Glutamatergic neuron (in vitro differentiated cells): ENCODE measurements at regions not wholly inside any gene's neighbourhood (a gene's known extent, or its start where the extent isn't known, plus 50 kb on each side); places are given as distances from the start of the nearest gene placed in this dataset.

Experiments
- DNase-seq: peaks from one replicate; pipeline ENCODE4 v3.0.0; 2022
- H3K27ac Mint-ChIP-seq: one replicate; pipeline ENCODE4 v1.8.0; 2020; ENCODE audit warnings: mild to moderate bottlenecking, mixed read lengths, inconsistent platforms; ENCODE audit not compliant: unreplicated experiment
- H3K27me3 Mint-ChIP-seq: one replicate; pipeline ENCODE4 v1.8.0; 2020; ENCODE audit warnings: mild to moderate bottlenecking, moderate library complexity, mixed read lengths, inconsistent platforms; ENCODE audit not compliant: unreplicated experiment
- H3K36me3 Mint-ChIP-seq: one replicate; pipeline ENCODE4 v1.8.0; 2020; ENCODE audit warnings: mild to moderate bottlenecking, mixed read lengths, inconsistent platforms; ENCODE audit not compliant: unreplicated experiment
- H3K4me1 Mint-ChIP-seq: one replicate; pipeline ENCODE4 v1.8.0; 2020; ENCODE audit warnings: mild to moderate bottlenecking, low read depth, mixed read lengths, inconsistent platforms; ENCODE audit not compliant: unreplicated experiment
- H3K4me3 Mint-ChIP-seq: one replicate; pipeline ENCODE4 v1.8.0; 2020; ENCODE audit warnings: mild to moderate bottlenecking, mixed read lengths, inconsistent platforms; ENCODE audit not compliant: unreplicated experiment
- H3K9me3 Mint-ChIP-seq: one replicate; pipeline ENCODE4 v1.8.0; 2020; ENCODE audit warnings: mild to moderate bottlenecking, moderate library complexity, mixed read lengths, inconsistent platforms; ENCODE audit not compliant: unreplicated experiment
- TF ChIP-seq, protein P1 (sequence below): fragments of 200-600 bp; sonication (generic); IDR thresholded peaks from one replicate; pipeline ENCODE4 v1.5.0; 2021; ENCODE audit not compliant: partially characterized antibody, unreplicated experiment

DNA sequence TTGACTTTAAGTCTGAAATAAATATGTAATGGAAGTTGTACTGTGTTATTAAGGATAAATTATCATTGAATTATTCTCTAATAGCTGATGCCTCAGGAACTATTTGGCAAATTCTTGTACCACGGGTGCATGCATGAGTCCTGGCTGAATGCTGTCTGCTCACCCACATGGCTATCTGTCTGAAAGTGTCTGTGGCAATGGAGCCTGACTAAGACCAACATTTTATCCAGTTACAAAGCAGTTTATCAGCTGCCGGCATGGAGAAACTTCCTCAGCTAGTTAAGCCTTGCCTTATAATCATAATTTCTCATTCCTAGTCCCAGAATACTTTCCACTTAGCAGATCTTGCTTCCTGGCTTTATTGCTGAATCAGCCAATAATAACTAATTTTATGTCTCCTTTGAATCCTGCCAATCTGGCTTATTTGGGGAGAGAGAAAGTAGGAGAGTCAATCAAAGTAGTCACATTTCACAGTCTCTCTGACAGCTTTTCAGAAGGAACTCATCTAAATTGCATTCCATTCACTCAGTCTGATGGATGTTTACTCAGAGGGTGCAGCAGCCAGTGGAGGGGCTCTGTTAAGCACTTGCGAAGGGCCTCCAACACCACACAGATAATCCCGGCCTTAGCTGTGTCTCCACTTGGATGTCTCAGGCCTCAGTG, 280.6 kb upstream of the CLEC14A start:
- H3K36me3 Mint-ChIP-seq = no peaks in the 10 kb centered on the region
- no peak overlapping the region for H3K4me3 Mint-ChIP-seq
- H3K9me3 Mint-ChIP-seq = no peaks in the 10 kb centered on the region
- H3K27me3 Mint-ChIP-seq = no peaks in the 10 kb centered on the region
- TF ChIP-seq, protein P1, sequence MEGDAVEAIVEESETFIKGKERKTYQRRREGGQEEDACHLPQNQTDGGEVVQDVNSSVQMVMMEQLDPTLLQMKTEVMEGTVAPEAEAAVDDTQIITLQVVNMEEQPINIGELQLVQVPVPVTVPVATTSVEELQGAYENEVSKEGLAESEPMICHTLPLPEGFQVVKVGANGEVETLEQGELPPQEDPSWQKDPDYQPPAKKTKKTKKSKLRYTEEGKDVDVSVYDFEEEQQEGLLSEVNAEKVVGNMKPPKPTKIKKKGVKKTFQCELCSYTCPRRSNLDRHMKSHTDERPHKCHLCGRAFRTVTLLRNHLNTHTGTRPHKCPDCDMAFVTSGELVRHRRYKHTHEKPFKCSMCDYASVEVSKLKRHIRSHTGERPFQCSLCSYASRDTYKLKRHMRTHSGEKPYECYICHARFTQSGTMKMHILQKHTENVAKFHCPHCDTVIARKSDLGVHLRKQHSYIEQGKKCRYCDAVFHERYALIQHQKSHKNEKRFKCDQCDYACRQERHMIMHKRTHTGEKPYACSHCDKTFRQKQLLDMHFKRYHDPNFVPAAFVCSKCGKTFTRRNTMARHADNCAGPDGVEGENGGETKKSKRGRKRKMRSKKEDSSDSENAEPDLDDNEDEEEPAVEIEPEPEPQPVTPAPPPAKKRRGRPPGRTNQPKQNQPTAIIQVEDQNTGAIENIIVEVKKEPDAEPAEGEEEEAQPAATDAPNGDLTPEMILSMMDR = no peak
- no peaks in the 10 kb centered on the region for H3K4me1 Mint-ChIP-seq
- no peak overlapping the region for H3K27ac Mint-ChIP-seq
- no peak for DNase-seq

DNA sequence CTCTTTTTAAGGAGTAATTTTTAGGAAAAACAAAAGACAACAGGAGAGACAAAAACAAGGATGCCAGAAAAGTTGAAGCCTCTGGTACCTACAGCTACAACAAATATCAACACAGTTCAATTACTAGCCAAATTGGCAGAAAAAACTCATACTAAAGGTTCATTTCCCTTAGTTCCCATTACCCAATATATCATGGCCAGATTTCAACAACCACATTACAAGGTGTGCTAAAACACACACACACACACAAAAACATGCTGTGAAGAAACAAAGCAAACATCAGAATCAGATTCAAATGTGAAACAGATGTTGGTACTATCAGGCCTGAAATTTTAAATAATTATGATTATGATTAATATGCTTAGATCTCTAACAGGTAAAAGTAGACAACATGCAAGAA, 272.7 kb upstream of the CLEC14A start:
- Mint-ChIP-seq H3K9me3 (no peaks in the 10 kb centered on the region), H3K4me3 (no peak overlapping the region), H3K36me3 (no peaks in the 10 kb centered on the region), H3K27ac (no peak overlapping the region), H3K4me1 (peaks cover 3% of the 10 kb centered on the region), H3K27me3 (no peaks in the 10 kb centered on the region)
- DNase-seq = no peak
- TF ChIP-seq, protein P1 = no peak

DNA sequence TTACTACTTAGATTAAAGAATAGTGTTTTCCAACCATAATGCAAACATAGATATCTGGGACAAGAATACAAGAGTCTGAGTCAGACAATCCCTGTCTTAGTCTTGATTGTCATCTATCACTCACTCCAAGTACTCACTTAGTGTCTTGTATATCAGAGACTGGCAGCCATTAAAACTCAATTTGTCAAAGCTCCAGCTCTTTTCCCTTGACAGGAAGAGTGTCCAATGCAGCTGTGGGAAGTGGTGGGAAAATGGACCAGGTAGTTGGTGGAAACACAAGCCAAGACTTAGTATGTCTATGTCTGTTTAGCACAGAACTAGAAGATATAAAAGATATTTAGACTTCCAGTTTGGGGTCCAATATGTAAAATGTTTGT, 271.6 kb upstream of the CLEC14A start:
- no peaks in the 10 kb centered on the region for H3K36me3 Mint-ChIP-seq
- no peak overlapping the region for H3K4me3 Mint-ChIP-seq
- H3K9me3 Mint-ChIP-seq = no peaks in the 10 kb centered on the region
- DNase-seq = no peak
- H3K27ac Mint-ChIP-seq = no peak overlapping the region
- H3K4me1 Mint-ChIP-seq = peaks cover 3% of the 10 kb centered on the region
- TF ChIP-seq, protein P1 = no peak
- no peaks in the 10 kb centered on the region for H3K27me3 Mint-ChIP-seq

DNA sequence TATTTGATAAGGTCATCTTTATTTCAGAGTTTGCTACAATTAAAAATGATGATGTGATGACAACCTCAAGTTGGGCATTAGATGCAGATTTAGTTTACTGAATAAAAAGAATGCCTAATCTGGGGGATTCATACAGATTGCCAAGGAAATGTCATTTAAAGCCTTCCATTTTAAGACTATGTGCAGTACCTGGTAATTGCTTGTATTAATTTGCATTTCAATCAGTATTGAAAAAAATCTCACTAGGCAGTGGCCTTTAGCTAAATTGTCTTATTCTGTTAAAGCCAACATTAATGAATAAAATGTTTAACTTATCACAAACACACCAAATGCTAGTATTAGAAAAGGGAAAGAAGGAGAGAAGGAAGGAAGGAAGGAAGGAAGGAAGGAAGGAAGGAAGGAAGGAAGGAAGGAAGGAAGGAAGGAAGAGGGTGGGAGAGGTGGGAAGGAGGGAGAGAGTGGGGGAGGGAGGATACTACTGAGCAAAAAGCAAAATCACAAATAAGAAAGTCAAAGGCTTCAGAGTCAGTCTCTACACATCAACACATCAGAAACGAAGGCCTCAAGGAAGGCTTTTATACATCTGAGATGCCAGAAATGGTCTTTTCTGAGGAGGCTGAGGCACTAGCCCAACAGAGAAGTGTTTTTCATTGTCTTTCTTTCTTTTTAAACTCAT, 271.1 kb upstream of the CLEC14A start:
- Mint-ChIP-seq H3K36me3 (no peaks in the 10 kb centered on the region), H3K27me3 (no peaks in the 10 kb centered on the region), H3K27ac (no peak overlapping the region), H3K4me1 (peaks cover 3% of the 10 kb centered on the region), H3K4me3 (no peak overlapping the region), H3K9me3 (no peaks in the 10 kb centered on the region)
- TF ChIP-seq, protein P1 = no peak
- DNase-seq = no peak
